Endothelial cell of umbilical vein (primary cell): ENCODE measurements at regions not wholly inside any gene's neighbourhood (a gene's known extent, or its start where the extent isn't known, plus 50 kb on each side); places are given as distances from the start of the nearest gene placed in this dataset.

Experiments
- BruUV-seq: library from RNA; stranded (reverse); fragments of 400-500 nt; replicated peaks from 2 replicates; lab custom pipeline; 2021; lab: Mats Ljungman, UMichigan
- CTCF ChIA-PET: fragments of 300-600, 350-600 bp; sonication (Branson Sonifier 250); formaldehyde crosslinking; loops from one replicate; lab custom pipeline; 2021; ENCODE audit warnings: antibody characterized with exemption, inconsistent platforms; lab: Charles Lee
- POLR2A ChIA-PET: fragments of 300-600, 350-600 bp; sonication (Branson Sonifier 250); formaldehyde crosslinking; loops from one replicate; lab custom pipeline; 2021; ENCODE audit warnings: antibody characterized with exemption, inconsistent platforms; lab: Charles Lee
- DNase-seq: peaks from one replicate; pipeline ENCODE4 v3.0.0-alpha.2; 2011; ENCODE audit warnings: low read depth, low spot score
- FAIRE-seq: peaks from 2 replicates; lab custom pipeline; 2011; peaks lifted over from hg19 to GRCh38; lab: Jason Lieb, UNC
- H2AFZ ChIP-seq: 2 replicates; pipeline ENCODE4 v1.6.0; 2012; ENCODE audit warnings: low read depth, low read length, control low read depth, inconsistent platforms
- H3K27ac ChIP-seq: 2 replicates; pipeline ENCODE4 v1.5.1; 2011; ENCODE audit warnings: low read depth, mild to moderate bottlenecking, control low read depth, low read length, moderate library complexity; ENCODE audit not compliant: insufficient read depth
- H3K27me3 ChIP-seq, 2 experiments: 2 replicates each; pipeline versions ENCODE4 v1.6.0 to v1.6.1; 2011; ENCODE audit warnings: low read length in 2 of 2, mixed read lengths in 1 of 2; ENCODE audit not compliant: control insufficient read depth in 2 of 2, insufficient read depth in 2 of 2
- H3K36me3 ChIP-seq, 2 experiments: 2 replicates in 1 of 2; 3 replicates in 1 of 2; pipeline ENCODE4 v1.5.1; 2011; ENCODE audit warnings: low read length in 2 of 2, mild to moderate bottlenecking in 1 of 2, moderate library complexity in 1 of 2; ENCODE audit not compliant: control insufficient read depth in 2 of 2, insufficient read depth in 2 of 2; ENCODE audit errors: extremely low read depth in 1 of 2
- H3K4me1 ChIP-seq: 3 replicates; pipeline ENCODE4 v1.5.1; 2011; ENCODE audit warnings: mild to moderate bottlenecking, low read length; ENCODE audit not compliant: control insufficient read depth, insufficient read depth; ENCODE audit errors: extremely low read depth
- H3K4me2 ChIP-seq: 2 replicates; pipeline ENCODE4 v1.6.1; 2011; ENCODE audit warnings: low read length, control low read depth, mixed read lengths; ENCODE audit not compliant: insufficient read depth
- H3K4me3 ChIP-seq, 3 experiments: fragments of 200-600 bp in 1 of 3; sonication (generic), shearing (Covaris generic) in 1 of 3; replicated peaks in 1 of 3; 2 replicates each; pipeline ENCODE4 v1.5.1; 2011 to 2016; ENCODE audit warnings: control low read depth in 3 of 3, low read length in 3 of 3, mild to moderate bottlenecking in 2 of 3, inconsistent platforms in 1 of 3, low read depth in 1 of 3, moderate library complexity in 1 of 3; ENCODE audit not compliant: insufficient read depth in 1 of 3
- H3K79me2 ChIP-seq: 2 replicates; pipeline ENCODE4 v1.6.0; 2012; ENCODE audit warnings: low read length, inconsistent platforms; ENCODE audit not compliant: control insufficient read depth, insufficient read depth
- H3K9ac ChIP-seq: replicated peaks from 2 replicates; pipeline ENCODE3; 2011; ENCODE audit warnings: low read length, control low read depth; ENCODE audit not compliant: insufficient read depth; ENCODE audit errors: extremely low read depth
- H3K9me1 ChIP-seq: replicated peaks from 3 replicates; pipeline ENCODE4 v1.6.0; 2011; ENCODE audit warnings: mild to moderate bottlenecking, low read length; ENCODE audit not compliant: control insufficient read depth, insufficient read depth; ENCODE audit errors: extremely low read depth
- H3K9me3 ChIP-seq: replicated peaks from 2 replicates; pipeline ENCODE4 v1.5.1; 2012; ENCODE audit warnings: low read length, inconsistent platforms; ENCODE audit not compliant: control insufficient read depth, insufficient read depth
- H4K20me1 ChIP-seq: replicated peaks from 2 replicates; pipeline ENCODE3; 2011; ENCODE audit warnings: mild to moderate bottlenecking, low read length; ENCODE audit not compliant: control insufficient read depth, insufficient read depth; ENCODE audit errors: extremely low read depth
- CTCF ChIP-seq, 2 donors: IDR thresholded peaks; 1 replicate in 1 of 2; 2 replicates in 1 of 2; pipeline ENCODE4 v1.5.1; 2011; ENCODE audit warnings: low read length in 2 of 2, mild to moderate bottlenecking in 2 of 2, moderate library complexity in 2 of 2, control low read depth in 1 of 2, inconsistent platforms in 1 of 2, low read depth in 1 of 2; ENCODE audit not compliant: insufficient read depth in 1 of 2; ENCODE audit errors: extremely low read depth in 1 of 2
- EZH2 ChIP-seq: IDR thresholded peaks from 2 replicates; pipeline ENCODE4 v1.6.1; 2012; ENCODE audit warnings: borderline replicate concordance, low read depth, mild to moderate bottlenecking, moderate library complexity, low read length, inconsistent platforms; ENCODE audit not compliant: severe bottlenecking
- FOS ChIP-seq: IDR thresholded peaks from 2 replicates; pipeline ENCODE4 v1.6.1; 2011; ENCODE audit warnings: mild to moderate bottlenecking, low read length, moderate library complexity, borderline replicate concordance; ENCODE audit not compliant: insufficient read depth
- GATA2 ChIP-seq: IDR thresholded peaks from 2 replicates; pipeline ENCODE4 v1.7.0; 2011; ENCODE audit warnings: low read depth, mild to moderate bottlenecking, moderate library complexity, mixed read lengths, low read length; ENCODE audit not compliant: insufficient read length, insufficient read depth
- JUN ChIP-seq: IDR thresholded peaks from 2 replicates; pipeline ENCODE4 v1.6.1; 2011; ENCODE audit warnings: borderline replicate concordance, low read depth; ENCODE audit not compliant: insufficient read length, insufficient read depth
- MAX ChIP-seq: IDR thresholded peaks from 2 replicates; pipeline ENCODE4 v1.6.1; 2011; ENCODE audit not compliant: insufficient read depth, insufficient read length
- MYC ChIP-seq: IDR thresholded peaks from one replicate; pipeline ENCODE4 v1.6.1; 2011; ENCODE audit warnings: mild to moderate bottlenecking, low read depth, low read length
- POLR2A ChIP-seq: IDR thresholded peaks from 2 replicates; pipeline ENCODE4 v1.6.1; 2012; ENCODE audit warnings: low read depth, mild to moderate bottlenecking, control low read depth, low read length
- POLR2AphosphoS5 ChIP-seq: IDR thresholded peaks from 2 replicates; pipeline ENCODE4 v1.6.1; 2012; ENCODE audit warnings: low read depth, mild to moderate bottlenecking, control low read depth, low read length, moderate library complexity; ENCODE audit not compliant: insufficient read depth
- dilution Hi-C: fragments of 300-500 bp; cut with MboI; formaldehyde crosslinking; loops from one replicate; pipeline ENCODE4 v1.15.0; 2019; ENCODE audit warnings: low sequenced_read_pairs; ENCODE audit not compliant: extremely low pct_ligation_motif_present
- intact Hi-C: fragments of 100-400 bp; cut with micrococcal nuclease; formaldehyde crosslinking; loops from one replicate; pipeline ENCODE4 v1.10.0; 2022

- POLR2A ChIA-PET = no interaction called here
Observed at GRCh38 chr1:83794384-83794783, 204.5 kb downstream of the TTLL7 start.

More at GRCh38 chr1:83794384-83794783, 204.5 kb downstream of the TTLL7 start:
- BruUV-seq = no TSS peak
- no peaks in the 10 kb centered on the region for H3K9me1 ChIP-seq
- H3K27me3 ChIP-seq = no peaks in the 10 kb centered on the region
- no peaks in the 10 kb centered on the region for H3K79me2 ChIP-seq
- H3K9ac ChIP-seq = no peak overlapping the region
- no peak for TF ChIP-seq FOS
- no peak for TF ChIP-seq POLR2AphosphoS5
- TF ChIP-seq CTCF (IDR thresholded peaks at IDR 0.05; ENCODE audit: extremely low read depth in 1 of 2, insufficient read depth in 1 of 2, low read depth in 1 of 2, low read length in 2 of 2) = no peak
- TF ChIP-seq POLR2A = no peak
- no peak for TF ChIP-seq JUN
- no peak for TF ChIP-seq EZH2
- TF ChIP-seq MYC = no peak
- TF ChIP-seq MAX = no peak
- no peak for TF ChIP-seq GATA2
- H3K27ac ChIP-seq = no peak overlapping the region
- H3K36me3 ChIP-seq = no peaks in the 10 kb centered on the region
- no peaks in the 10 kb centered on the region for H4K20me1 ChIP-seq
- DNase-seq (no peak), FAIRE-seq (no peak)
- dilution Hi-C loops (no loop called here), intact Hi-C loops (no loop called here)
- no peaks in the 10 kb centered on the region for H3K4me1 ChIP-seq
- H3K9me3 ChIP-seq = no peaks in the 10 kb centered on the region
- H3K4me3 ChIP-seq = no peak overlapping the region
- no peak overlapping the region for H2AFZ ChIP-seq
- CTCF ChIA-PET = no interaction called here
- H3K4me2 ChIP-seq = no peak overlapping the region
